Effector memory CD4-positive, alpha-beta T cell (primary cell): ENCODE measurements at regions not wholly inside any gene's neighbourhood (a gene's known extent, or its start where the extent isn't known, plus 50 kb on each side); places are given as distances from the start of the nearest gene placed in this dataset.

Experiments used
- DNase-seq, 3 donors: peaks; one replicate each; pipeline ENCODE4 v3.0.0-alpha.2; 2020
- H3K27ac ChIP-seq: 2 replicates; pipeline ENCODE4 v1.7.0; 2013; ENCODE audit warnings: mild to moderate bottlenecking, low read length, moderate library complexity; ENCODE audit not compliant: insufficient read depth, poor library complexity, severe bottlenecking
- H3K27me3 ChIP-seq: replicated peaks from 2 replicates; pipeline ENCODE4 v1.7.0; 2013; ENCODE audit warnings: mild to moderate bottlenecking, low read length; ENCODE audit not compliant: insufficient read depth, control insufficient read depth, poor library complexity, severe bottlenecking
- H3K36me3 ChIP-seq: 2 replicates; pipeline ENCODE4 v1.7.0; 2013; ENCODE audit warnings: mild to moderate bottlenecking, low read length, moderate library complexity; ENCODE audit not compliant: control insufficient read depth, insufficient read depth
- H3K4me1 ChIP-seq: 2 replicates; pipeline ENCODE4 v1.7.0; 2013; ENCODE audit warnings: low read length, mild to moderate bottlenecking; ENCODE audit not compliant: control insufficient read depth, insufficient read depth, poor library complexity, severe bottlenecking
- H3K4me3 ChIP-seq: 2 replicates; pipeline ENCODE4 v1.7.0; 2013; ENCODE audit warnings: low read length, low read depth, mild to moderate bottlenecking; ENCODE audit not compliant: insufficient read depth, poor library complexity, severe bottlenecking
- H3K9me3 ChIP-seq: 2 replicates; pipeline ENCODE4 v1.7.0; 2013; ENCODE audit warnings: mild to moderate bottlenecking, low read length, moderate library complexity; ENCODE audit not compliant: control insufficient read depth

DNA sequence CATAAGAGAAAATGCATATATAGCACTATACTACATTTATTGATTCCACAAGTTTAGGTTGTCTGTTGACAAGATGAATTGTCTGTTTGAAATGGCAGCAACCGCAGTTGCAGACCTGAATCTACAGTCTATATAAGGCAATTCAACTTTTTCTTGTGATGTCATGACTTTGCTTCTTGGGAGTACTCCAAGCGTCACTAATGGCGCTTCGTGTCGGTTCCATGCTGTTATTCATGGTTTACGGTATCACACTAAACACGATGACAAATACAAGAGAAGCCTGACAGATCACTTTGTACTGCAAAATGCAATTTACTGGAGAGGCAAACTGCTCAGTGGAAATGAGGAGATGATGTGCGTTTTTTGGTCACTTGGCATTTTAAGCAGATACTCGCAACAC lies 280.3 kb upstream of the TCF21 start:
- Histone ChIP-seq H3K4me1 (no peaks in the 10 kb centered on the region), H3K27ac (no peak overlapping the region), H3K4me3 (no peak overlapping the region), H3K36me3 (no peaks in the 10 kb centered on the region), H3K9me3 (no peaks in the 10 kb centered on the region), H3K27me3 (no peaks in the 10 kb centered on the region)
- DNase-seq = no peak

GRCh38 chr6:133609415-133610226 lies 279.3 kb upstream of the TCF21 start:
- Histone ChIP-seq H3K27ac (no peak overlapping the region), H3K27me3 (no peaks in the 10 kb centered on the region), H3K36me3 (no peaks in the 10 kb centered on the region), H3K9me3 (no peaks in the 10 kb centered on the region), H3K4me1 (no peaks in the 10 kb centered on the region), H3K4me3 (no peak overlapping the region)
- DNase-seq = no peak

DNA sequence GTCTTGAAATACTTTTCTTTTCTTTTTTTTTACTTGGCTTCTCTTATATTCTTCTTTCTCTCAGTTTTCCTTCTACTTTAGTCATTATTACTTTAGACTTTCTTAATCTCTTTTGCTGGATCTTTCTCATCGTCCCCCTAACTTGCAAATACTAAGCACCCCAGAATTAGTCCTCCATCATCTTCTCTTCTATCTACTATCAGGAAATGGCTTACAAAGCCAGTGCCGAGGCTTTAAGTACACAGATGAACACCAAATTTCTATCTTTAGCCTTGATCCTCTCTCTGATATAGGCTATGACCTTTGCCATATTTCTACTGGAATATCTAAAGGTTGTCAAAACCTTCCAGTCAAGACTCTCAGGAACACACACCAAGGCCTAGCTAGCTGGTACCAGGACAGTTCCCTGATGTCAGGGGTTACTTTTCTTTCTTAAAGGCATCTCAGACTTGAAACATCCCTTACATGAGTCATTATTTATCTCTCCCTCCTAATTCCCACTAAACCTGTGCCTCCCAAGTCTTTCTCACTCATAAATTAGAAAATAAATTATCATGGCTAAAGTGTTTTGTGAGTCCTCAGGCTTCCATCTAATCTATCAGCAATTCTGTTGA lies 278.6 kb upstream of the TCF21 start:
- H3K27ac ChIP-seq = no peak overlapping the region
- no peak for DNase-seq
- no peaks in the 10 kb centered on the region for H3K27me3 ChIP-seq
- no peak overlapping the region for H3K4me3 ChIP-seq
- no peaks in the 10 kb centered on the region for H3K9me3 ChIP-seq
- H3K36me3 ChIP-seq = no peaks in the 10 kb centered on the region
- H3K4me1 ChIP-seq = no peaks in the 10 kb centered on the region

- no peaks in the 10 kb centered on the region for H3K36me3 ChIP-seq
- no peaks in the 10 kb centered on the region for H3K4me1 ChIP-seq
- H3K9me3 ChIP-seq = no peaks in the 10 kb centered on the region
- H3K27me3 ChIP-seq = no peaks in the 10 kb centered on the region
- no peak overlapping the region for H3K4me3 ChIP-seq
- DNase-seq = no peak
- no peak overlapping the region for H3K27ac ChIP-seq
Observed at GRCh38 chr6:133610971-133611370, 277.9 kb upstream of the TCF21 start.

- H3K27ac ChIP-seq = no peak overlapping the region
- H3K9me3 ChIP-seq = no peaks in the 10 kb centered on the region
Observed at GRCh38 chr6:133612459-133612858, 276.5 kb upstream of the TCF21 start.

DNA sequence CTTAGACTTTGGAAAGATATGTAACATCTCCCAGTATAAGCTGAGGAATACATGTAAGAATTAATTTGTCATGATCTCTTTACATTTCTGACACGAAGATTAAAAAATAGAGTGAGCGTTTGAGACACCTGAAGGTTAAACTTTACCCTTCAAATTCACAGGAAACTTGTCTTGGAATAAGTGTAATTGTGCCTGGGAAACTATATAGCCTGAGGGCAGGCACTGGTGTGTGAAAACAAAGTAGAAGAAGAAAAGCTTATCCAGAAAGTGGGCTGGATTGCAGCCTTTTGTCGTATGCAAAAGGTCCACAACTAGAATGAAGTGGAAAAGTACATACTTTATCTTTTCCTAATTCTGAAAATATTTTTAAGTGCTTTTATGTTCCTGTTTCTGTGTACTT lies 275.7 kb upstream of the TCF21 start:
- no peaks in the 10 kb centered on the region for H3K36me3 ChIP-seq
- H3K27me3 ChIP-seq = no peaks in the 10 kb centered on the region
- H3K4me1 ChIP-seq = no peaks in the 10 kb centered on the region
- H3K9me3 ChIP-seq = no peaks in the 10 kb centered on the region
- no peak overlapping the region for H3K27ac ChIP-seq
- DNase-seq = no peak
- H3K4me3 ChIP-seq = no peak overlapping the region

More at GRCh38 chr6:133612459-133612858, 276.5 kb upstream of the TCF21 start:
- Histone ChIP-seq H3K4me3 (no peak overlapping the region), H3K27me3 (no peaks in the 10 kb centered on the region), H3K36me3 (no peaks in the 10 kb centered on the region), H3K4me1 (no peaks in the 10 kb centered on the region)
- no peak for DNase-seq

DNA sequence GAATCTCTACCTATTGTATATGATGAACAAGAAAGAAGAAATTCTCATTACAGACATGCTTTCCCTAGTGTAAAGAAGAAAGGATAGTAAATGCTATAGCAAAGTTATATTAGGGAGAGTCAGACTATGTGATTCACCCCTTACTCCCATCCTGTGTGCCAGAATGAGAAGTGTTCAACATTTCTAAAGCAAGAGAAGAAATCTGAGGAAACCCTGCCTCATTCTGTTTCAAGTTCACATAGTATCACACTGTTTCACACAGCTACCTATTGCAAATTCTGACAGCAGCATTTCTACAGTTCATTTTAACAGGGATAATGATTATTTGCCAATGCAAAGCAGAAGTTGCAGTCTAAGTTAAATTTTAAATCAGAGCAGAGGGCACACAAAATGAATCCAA lies 267.2 kb upstream of the TCF21 start:
- no peak for DNase-seq
- no peaks in the 10 kb centered on the region for H3K9me3 ChIP-seq
- no peaks in the 10 kb centered on the region for H3K4me1 ChIP-seq
- no peaks in the 10 kb centered on the region for H3K36me3 ChIP-seq
- H3K27ac ChIP-seq = no peak overlapping the region
- no peak overlapping the region for H3K4me3 ChIP-seq
- H3K27me3 ChIP-seq = no peaks in the 10 kb centered on the region

DNA sequence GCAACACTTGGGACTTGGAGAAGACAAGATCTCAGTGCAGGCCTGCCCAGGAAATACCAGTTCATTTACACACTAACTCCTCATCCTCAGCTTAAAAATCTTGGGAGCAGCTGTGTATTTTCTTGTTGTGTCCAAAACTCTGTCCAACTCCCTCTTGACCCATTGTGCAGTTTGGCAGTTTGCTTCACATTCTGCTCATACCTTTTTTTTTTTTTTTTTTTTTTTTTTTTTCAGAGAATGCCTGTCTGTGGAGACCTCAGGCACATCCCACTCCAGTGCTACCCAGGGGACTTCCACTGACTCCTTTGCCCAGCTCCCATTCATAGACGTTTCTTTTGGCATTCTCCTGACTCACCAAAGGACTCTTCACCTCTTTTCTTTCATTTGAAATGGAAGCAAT lies 265.8 kb upstream of the TCF21 start:
- Histone ChIP-seq H3K4me1 (no peaks in the 10 kb centered on the region), H3K36me3 (no peaks in the 10 kb centered on the region), H3K9me3 (no peaks in the 10 kb centered on the region), H3K27me3 (no peaks in the 10 kb centered on the region), H3K27ac (no peak overlapping the region), H3K4me3 (no peak overlapping the region)
- no peak for DNase-seq

DNA sequence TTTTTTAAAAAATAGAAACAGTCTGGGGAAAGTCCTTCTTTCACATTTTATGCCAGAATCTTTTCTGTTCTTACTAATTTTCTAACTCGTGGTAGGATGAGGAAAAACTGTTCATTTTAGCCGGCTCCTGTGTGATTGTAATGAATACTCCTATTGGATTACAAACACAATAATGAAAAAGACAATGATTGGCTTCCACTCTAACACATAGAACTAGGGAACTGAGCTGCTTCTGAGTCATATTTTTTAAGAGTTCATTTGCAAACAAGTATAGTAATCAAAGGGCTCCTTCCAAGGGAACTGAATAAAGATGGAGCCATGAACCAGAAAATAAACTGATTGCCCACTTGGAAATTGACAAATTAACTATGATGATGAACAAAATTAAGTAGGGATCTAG lies 265.3 kb upstream of the TCF21 start:
- Histone ChIP-seq H3K4me3 (no peak overlapping the region), H3K9me3 (no peaks in the 10 kb centered on the region), H3K36me3 (no peaks in the 10 kb centered on the region), H3K4me1 (no peaks in the 10 kb centered on the region), H3K27me3 (no peaks in the 10 kb centered on the region), H3K27ac (no peak overlapping the region)
- DNase-seq = no peak

- no peak for DNase-seq
- H3K27ac ChIP-seq = no peak overlapping the region
- H3K4me1 ChIP-seq = no peaks in the 10 kb centered on the region
- no peaks in the 10 kb centered on the region for H3K36me3 ChIP-seq
- no peaks in the 10 kb centered on the region for H3K9me3 ChIP-seq
- H3K27me3 ChIP-seq = no peaks in the 10 kb centered on the region
- no peak overlapping the region for H3K4me3 ChIP-seq
Observed at GRCh38 chr6:133626096-133626666, 262.7 kb upstream of the TCF21 start.
